HT1080 (cell line): ENCODE measurements at regions not wholly inside any gene's neighbourhood (a gene's known extent, or its start where the extent isn't known, plus 50 kb on each side); places are given as distances from the start of the nearest gene placed in this dataset.

ENCODE experiments used
- DNase-seq: peaks from one replicate; pipeline ENCODE4 v3.0.0-alpha.2; 2015; ENCODE audit warnings: low read depth

GRCh38 chr18:1922066-1922465 is 649.2 kb downstream of the METTL4 start:
- no peak for DNase-seq

- DNase-seq, result no peak
Measured at GRCh38 chr18:1928711-1929110, 642.6 kb downstream of the METTL4 start.

GRCh38 chr18:1929720-1930119 is 641.6 kb downstream of the METTL4 start:
- no peak for DNase-seq

GRCh38 chr18:1930291-1931270 is 640.7 kb downstream of the METTL4 start:
- DNase-seq, result no peak

GRCh38 chr18:1952486-1952885 is 618.8 kb downstream of the METTL4 start:
- no peak for DNase-seq

GRCh38 chr18:1954583-1955312 is 616.6 kb downstream of the METTL4 start:
- no peak for DNase-seq

GRCh38 chr18:1958798-1959197 is 612.5 kb downstream of the METTL4 start:
- DNase-seq, result no peak

GRCh38 chr18:1965016-1965415 is 606.3 kb downstream of the METTL4 start:
- DNase-seq, result no peak

- no peak for DNase-seq
Measured at GRCh38 chr18:1965541-1965940, 605.8 kb downstream of the METTL4 start.

- no peak for DNase-seq
Measured at GRCh38 chr18:1968801-1969498, 602.4 kb downstream of the METTL4 start.

GRCh38 chr18:1976484-1976883 is 594.8 kb downstream of the METTL4 start:
- no peak for DNase-seq

GRCh38 chr18:1982056-1982455 is 589.2 kb downstream of the METTL4 start:
- no peak for DNase-seq

GRCh38 chr18:1983746-1984515 is 587.4 kb downstream of the METTL4 start:
- no peak for DNase-seq

GRCh38 chr18:1993866-1994265 is 577.4 kb downstream of the METTL4 start:
- no peak for DNase-seq

GRCh38 chr18:1994471-1994870 is 576.8 kb downstream of the METTL4 start:
- DNase-seq, result no peak

GRCh38 chr18:1995041-1995612 is 576.2 kb downstream of the METTL4 start:
- DNase-seq, result no peak

- no peak for DNase-seq
Measured at GRCh38 chr18:1998121-1998520, 573.2 kb downstream of the METTL4 start.

- DNase-seq, result no peak
Measured at GRCh38 chr18:1999387-1999786, 571.9 kb downstream of the METTL4 start.

GRCh38 chr18:2002151-2002550 is 569.2 kb downstream of the METTL4 start:
- no peak for DNase-seq

GRCh38 chr18:2002604-2003003 is 568.7 kb downstream of the METTL4 start:
- DNase-seq, result no peak
